BE2C (cell line): ENCODE measurements at regions not wholly inside any gene's neighbourhood (a gene's known extent, or its start where the extent isn't known, plus 50 kb on each side); places are given as distances from the start of the nearest gene placed in this dataset.

ENCODE experiments used
- DNase-seq: peaks from one replicate; pipeline ENCODE4 v3.0.0-alpha.2; 2020
- H3K27me3 ChIP-seq: fragments of 250-450 bp; sonication (Bioruptor Pico); 2 replicates; pipeline ENCODE4 v1.5.1; 2020; ENCODE audit warnings: mild to moderate bottlenecking
- H3K36me3 ChIP-seq: fragments of 250-450 bp; sonication (Bioruptor Pico); 2 replicates; pipeline ENCODE4 v1.5.1; 2020; ENCODE audit warnings: mild to moderate bottlenecking
- H3K4me1 ChIP-seq: fragments of 250-450 bp; sonication (Bioruptor Pico); 2 replicates; pipeline ENCODE4 v1.5.1; 2020
- H3K4me3 ChIP-seq: 2 replicates; pipeline ENCODE4 v1.5.1; 2011; ENCODE audit warnings: low read depth, low read length
- H3K9me3 ChIP-seq: fragments of 250-450 bp; sonication (Bioruptor Pico); 2 replicates; pipeline ENCODE4 v1.5.1; 2020
- TF ChIP-seq, protein P1 (sequence below): IDR thresholded peaks from 2 replicates; pipeline ENCODE4 v1.5.1; 2012; ENCODE audit warnings: mild to moderate bottlenecking, low read depth, low read length

DNA sequence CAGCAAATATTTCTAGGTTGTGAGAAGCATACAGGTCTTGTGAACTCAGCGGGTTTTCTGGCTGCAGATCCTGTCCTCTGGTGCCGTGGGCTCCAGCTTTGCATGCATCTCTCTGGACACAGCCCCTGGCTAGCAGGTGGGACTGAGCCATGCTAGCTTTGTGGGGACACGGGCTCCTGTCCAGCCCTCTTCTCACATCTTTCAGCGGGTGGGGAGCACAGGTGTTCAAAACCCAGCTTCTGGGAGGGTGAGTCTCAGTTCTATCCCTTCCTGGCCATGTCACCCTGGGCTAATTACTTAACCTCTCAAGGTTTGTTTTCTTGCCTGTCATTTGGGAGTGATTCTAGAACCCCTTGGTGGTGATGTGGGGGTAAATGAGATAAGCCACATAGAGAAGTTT, 162.3 kb downstream of the ICE1 start:
- H3K9me3 ChIP-seq = no peaks in the 10 kb centered on the region; the same call in 1 of the 2 replicates
- H3K4me1 ChIP-seq = no peaks in the 10 kb centered on the region; the same call in 1 of the 2 replicates
- no peaks in the 10 kb centered on the region for H3K27me3 ChIP-seq
- no peak overlapping the region for H3K4me3 ChIP-seq
- no peaks in the 10 kb centered on the region for H3K36me3 ChIP-seq
- TF ChIP-seq, protein P1, sequence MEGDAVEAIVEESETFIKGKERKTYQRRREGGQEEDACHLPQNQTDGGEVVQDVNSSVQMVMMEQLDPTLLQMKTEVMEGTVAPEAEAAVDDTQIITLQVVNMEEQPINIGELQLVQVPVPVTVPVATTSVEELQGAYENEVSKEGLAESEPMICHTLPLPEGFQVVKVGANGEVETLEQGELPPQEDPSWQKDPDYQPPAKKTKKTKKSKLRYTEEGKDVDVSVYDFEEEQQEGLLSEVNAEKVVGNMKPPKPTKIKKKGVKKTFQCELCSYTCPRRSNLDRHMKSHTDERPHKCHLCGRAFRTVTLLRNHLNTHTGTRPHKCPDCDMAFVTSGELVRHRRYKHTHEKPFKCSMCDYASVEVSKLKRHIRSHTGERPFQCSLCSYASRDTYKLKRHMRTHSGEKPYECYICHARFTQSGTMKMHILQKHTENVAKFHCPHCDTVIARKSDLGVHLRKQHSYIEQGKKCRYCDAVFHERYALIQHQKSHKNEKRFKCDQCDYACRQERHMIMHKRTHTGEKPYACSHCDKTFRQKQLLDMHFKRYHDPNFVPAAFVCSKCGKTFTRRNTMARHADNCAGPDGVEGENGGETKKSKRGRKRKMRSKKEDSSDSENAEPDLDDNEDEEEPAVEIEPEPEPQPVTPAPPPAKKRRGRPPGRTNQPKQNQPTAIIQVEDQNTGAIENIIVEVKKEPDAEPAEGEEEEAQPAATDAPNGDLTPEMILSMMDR = no peak
- DNase-seq = no peak

DNA sequence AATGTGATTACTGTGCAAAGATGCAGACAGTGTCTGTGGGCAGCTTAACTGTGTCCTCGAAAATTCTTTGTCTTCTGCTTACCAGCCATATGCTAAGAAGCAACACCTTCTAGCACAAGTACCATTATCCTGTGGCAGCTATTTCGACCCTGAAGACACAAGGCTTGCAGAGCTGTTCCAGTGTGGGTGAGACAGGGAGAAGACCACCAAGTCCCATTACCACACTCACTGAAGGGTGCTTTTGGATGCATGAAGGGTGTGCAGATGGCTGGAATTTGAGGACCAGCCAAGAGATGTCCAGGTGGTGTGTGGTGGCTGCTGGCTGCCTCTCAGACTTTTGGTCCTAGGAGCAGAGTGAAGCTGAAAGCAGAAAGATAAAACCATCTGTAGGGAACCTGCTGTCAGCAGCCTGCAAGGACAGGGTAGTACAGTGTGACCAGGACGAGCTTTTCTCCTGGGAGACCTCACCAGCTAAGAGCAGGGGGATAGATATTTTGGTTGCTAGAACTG, 161.8 kb downstream of the ICE1 start:
- H3K4me3 ChIP-seq = no peak overlapping the region
- DNase-seq = no peak
- no peaks in the 10 kb centered on the region for H3K27me3 ChIP-seq
- no peaks in the 10 kb centered on the region; the same call in 1 of the 2 replicates for H3K9me3 ChIP-seq
- no peaks in the 10 kb centered on the region; the same call in 1 of the 2 replicates for H3K4me1 ChIP-seq
- H3K36me3 ChIP-seq = no peaks in the 10 kb centered on the region
- TF ChIP-seq, protein P1 = no peak

DNA sequence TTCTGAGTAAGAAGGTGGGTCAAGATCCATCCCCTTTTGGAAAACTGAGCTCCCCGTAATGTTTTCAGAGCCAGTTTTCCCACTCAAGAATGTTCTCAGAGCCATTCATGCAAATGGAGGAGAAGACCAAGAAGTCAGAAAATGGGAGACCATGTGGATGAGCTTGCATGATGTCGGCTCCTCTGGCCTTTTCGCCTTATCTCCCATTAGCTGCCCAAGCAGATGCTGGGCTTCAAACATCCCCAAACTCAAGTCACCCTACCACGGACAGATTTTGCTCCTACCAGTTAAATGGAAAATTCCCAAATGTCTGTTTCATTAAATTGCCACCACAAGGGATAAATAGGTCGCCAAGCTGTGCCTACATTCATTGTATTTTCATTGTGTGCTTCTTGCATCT, 161.4 kb downstream of the ICE1 start:
- no peaks in the 10 kb centered on the region for H3K4me1 ChIP-seq
- no peaks in the 10 kb centered on the region for H3K27me3 ChIP-seq
- no peak overlapping the region for H3K4me3 ChIP-seq
- no peaks in the 10 kb centered on the region; the same call in 1 of the 2 replicates for H3K9me3 ChIP-seq
- TF ChIP-seq, protein P1 = no peak
- H3K36me3 ChIP-seq = no peaks in the 10 kb centered on the region
- no peak for DNase-seq

DNA sequence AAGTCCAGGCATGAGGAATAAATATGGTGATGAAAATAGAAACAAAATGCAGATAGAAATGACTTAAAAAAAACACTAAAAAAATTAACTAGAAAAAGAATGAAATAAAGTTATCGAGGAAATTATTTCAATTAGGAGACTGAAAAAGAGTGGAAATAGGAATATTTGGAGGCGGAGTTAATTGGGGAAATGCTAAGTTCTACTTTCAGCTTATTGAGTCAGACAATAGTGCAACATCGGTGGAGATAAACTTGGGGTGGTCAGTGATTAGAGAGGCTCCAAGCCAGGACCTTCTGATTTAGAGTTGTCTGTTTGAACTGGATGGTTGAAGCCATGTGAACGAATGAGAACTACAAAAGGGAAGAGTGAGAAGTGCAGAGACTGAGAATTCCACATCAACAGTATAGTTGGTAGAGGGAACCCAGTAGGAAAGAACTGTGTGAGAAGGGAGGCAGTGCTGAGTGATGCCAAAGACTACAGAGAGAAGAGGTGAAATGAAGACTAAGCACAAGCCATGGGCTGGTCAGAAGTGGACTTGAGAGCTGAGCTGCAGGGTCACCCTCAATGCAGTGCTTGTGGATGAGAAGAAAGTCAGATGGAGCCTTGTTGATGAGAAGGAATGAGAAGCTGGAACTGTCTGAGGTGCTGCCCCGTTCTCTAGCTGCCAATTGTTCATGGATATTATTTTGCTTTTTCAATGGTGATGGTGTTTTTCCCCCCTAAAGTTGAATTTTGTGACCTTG, 160.7 kb downstream of the ICE1 start:
- no peak for DNase-seq
- H3K9me3 ChIP-seq = no peaks in the 10 kb centered on the region; the same call in 1 of the 2 replicates
- no peaks in the 10 kb centered on the region for H3K4me1 ChIP-seq

DNA sequence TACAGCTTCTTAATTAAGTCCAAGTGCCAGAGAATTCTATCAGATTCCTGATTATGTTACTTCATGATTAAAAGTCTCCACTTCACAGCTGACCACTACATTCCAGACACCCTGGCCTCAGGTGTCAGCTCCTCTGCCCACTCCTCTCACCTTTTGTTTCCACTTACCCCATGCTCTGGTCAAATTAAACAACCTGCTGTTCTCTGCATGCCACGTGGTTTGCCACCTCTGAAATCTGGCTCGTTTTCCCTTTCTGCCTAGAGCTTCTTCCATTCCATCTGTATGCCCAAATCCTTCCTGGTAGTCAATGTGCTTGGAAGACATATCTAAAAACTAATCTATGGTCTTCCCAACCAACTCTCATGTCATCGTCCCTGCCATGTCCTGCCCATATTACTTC, 158.6 kb downstream of the ICE1 start:
- no peaks in the 10 kb centered on the region for H3K27me3 ChIP-seq
- TF ChIP-seq, protein P1 = no peak

More for the DNA sequence above, 160.7 kb downstream of the ICE1 start:
- Histone ChIP-seq H3K4me3 (no peak overlapping the region), H3K36me3 (no peaks in the 10 kb centered on the region), H3K27me3 (no peaks in the 10 kb centered on the region)
- TF ChIP-seq, protein P1 = no peak

DNA sequence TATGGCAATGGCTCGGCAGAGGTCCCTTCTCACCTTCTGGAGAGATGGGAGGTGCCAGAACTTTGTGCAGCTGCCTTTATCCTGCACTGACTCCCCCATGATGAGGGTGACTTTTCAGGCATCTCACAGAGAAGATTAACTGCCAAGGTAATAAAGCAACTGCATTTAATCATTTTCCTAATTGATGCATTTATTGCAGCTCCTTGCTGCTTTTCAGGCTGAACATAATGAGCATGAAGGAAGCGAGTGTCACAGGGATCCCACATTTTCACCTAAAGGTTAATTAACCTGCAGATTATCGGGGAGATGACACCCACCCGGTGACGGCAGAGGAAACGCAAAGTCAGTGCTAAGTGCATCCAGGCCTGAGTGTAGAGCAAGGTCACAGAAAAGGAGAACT, 154.3 kb downstream of the ICE1 start:
- H3K4me1 ChIP-seq = no peaks in the 10 kb centered on the region
- TF ChIP-seq, protein P1 = no peak

More for the DNA sequence above, 158.6 kb downstream of the ICE1 start:
- no peak overlapping the region for H3K4me3 ChIP-seq
- H3K9me3 ChIP-seq = no peaks in the 10 kb centered on the region; the same call in 1 of the 2 replicates
- no peaks in the 10 kb centered on the region for H3K36me3 ChIP-seq
- DNase-seq = no peak
- no peaks in the 10 kb centered on the region for H3K4me1 ChIP-seq

More for the DNA sequence above, 154.3 kb downstream of the ICE1 start:
- Histone ChIP-seq H3K4me3 (no peak overlapping the region), H3K36me3 (no peaks in the 10 kb centered on the region), H3K9me3 (no peaks in the 10 kb centered on the region), H3K27me3 (no peaks in the 10 kb centered on the region)
- no peak for DNase-seq
